ENCODE measurements at regions not wholly inside any gene's neighbourhood (a gene's known extent, or its start where the extent isn't known, plus 50 kb on each side); places are given as distances from the start of the nearest gene placed in this dataset.
A peak's percentile ranks its signal among the peaks of the same experiment; 100 is the strongest.
"Not testable (repeated sequence)": the region's sequence is repeated elsewhere in the genome, so short reads cannot be mapped to it uniquely, and the experiment has no call there.

DNA sequence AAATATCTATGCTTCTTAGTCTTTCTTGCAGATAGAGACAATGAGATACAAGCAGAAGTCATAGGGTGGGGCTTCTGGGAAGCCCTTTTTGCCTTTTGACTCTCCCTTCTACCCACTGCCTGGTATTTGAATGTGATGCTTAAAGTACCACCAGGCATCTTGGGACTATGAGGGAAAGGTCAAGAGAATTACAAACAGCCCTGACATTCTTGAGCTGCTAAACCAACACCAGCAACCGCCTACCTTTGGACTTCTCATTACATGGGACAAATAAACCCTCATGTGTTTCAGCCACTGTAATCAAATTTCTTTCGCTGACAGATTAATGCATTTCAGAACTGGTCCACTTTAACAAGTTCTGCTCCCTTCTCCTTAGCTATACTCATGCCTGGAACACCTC, 112.8 kb downstream of the LUZP4 start:
- DNase-seq (ENCODE audit: low spot score) = no peak

DNA sequence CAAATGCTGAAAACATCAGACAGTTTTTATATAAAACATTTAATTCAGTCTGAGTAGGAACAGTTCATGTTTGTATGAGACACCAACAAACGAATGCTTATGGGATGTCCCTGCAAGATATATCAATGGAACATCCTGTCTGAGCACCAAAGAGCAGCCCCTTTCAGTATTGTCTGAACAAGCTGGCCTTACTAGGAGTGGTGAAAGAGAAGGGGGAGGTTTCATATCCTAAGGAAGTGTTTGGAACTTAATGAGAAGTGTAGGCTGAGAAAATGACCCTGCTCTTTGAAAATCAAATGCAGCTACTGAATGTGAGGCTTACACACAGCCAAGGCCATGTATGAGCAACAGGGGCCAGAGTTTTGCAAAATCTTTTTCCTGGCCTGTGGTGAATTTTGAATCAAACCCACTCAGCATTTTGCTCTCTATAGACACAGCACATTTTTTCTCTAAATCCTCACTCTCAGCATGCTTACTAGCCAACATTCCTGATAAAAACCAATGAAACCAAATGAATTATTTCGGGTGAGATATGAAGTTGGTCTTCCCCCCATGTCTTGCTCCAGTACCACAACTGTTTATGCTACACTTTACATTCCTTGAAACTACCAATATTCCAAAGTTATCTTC, 119.4 kb downstream of the LUZP4 start:
- DNase-seq (ENCODE audit: low spot score) = peak; percentile 3

DNA sequence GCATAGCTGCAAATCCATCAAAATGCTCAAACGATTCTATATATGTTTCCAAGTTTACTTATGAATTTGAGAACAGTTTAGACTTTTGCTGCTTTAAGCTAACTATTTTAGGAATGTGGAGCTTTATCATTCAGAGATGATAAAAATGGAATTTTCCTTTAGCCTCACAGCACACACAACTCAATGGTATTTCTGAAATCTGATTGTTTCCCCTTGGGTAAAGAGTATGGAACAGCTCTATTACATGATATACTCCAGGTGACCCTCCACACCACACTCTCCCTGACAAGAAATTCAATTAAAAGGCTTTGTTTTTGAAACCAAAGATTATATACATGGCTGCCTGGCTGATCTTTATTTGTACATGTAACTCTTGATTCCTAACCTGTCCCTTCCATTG, 120.0 kb downstream of the LUZP4 start:
- DNase-seq (ENCODE audit: low spot score) = no peak

DNA sequence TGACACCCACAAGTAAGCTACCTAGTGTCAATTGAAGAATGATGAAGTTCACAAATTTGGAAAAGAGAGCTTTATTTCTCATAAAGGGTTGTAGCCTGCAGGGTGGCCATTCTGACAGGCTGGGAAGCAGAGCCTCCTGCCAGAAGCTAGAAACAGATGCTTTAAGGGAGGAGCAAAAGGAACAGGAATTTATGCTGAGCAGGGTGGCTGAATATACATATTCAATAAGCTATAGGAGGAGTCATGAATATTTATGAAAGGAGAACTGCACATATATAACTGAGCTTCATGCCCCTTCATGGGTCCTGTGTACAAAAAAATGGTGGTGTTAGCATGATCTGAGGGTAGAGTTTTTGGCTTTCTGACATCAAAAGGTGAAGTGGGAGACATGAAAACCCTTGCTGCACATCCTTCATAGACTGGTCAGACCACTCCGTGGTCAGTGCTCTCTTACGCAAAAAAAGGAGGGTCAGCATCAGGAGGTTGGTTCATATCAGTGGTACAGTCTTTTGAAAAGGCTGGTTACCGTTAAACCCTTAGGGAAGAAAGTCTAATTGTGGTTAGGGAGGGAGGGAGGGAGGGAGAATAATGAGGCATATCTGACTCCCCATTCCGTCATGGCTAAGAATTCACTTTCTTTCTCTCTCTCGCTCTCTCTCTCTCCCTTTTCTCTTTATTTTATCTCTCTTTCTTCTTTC, 121.4 kb downstream of the LUZP4 start:
- no peak for DNase-seq (ENCODE audit: low spot score)

DNA sequence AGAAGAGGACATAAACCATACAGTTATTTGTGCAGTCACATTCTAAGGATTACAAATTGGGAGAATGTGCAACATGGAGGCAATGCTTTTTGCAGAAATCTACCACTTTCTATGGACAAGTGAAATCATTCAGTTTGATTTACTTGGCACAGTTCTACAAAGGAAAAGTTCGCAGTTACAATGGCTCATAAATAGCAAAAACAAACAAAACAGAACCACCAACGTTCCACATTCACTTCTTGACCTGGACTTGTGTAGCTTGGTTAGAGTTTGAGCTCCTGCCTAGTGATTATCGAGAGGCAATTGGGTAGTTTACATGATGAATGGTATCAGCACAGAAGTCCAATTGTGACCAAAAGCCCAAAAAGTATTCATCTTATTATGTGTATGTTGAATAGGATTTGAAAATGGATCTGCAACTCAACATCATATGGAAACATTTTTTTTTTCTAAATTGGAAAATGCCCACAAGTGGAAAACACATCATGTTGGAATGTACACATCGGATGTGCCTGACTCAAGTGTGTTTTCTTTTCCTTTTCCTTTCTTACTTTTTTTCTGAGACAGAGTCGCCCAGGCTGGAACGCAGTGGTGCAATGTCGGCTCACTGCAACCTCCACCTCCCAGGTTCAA, 123.8 kb downstream of the LUZP4 start:
- no peak for DNase-seq (ENCODE audit: low spot score)

DNA sequence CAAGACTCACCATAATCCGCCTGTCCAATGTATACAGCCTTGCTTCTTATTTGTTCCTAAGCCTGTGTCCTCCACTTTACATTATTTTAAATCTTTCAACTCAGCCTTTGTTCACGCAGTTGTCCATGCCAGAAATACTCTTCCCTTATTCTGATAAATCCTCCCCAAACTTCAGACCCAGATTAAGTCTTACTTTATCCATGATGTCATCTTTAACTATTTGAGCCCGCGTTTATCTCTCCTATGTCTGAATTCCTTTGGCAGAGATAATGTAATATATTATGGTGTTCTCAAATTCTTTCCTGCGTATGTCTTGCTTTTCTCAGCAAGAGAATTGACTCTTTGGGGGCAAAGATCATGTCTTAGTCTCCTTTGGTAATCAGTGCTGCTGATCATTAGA, 129.6 kb downstream of the LUZP4 start:
- no peak for DNase-seq (ENCODE audit: low spot score)

DNA sequence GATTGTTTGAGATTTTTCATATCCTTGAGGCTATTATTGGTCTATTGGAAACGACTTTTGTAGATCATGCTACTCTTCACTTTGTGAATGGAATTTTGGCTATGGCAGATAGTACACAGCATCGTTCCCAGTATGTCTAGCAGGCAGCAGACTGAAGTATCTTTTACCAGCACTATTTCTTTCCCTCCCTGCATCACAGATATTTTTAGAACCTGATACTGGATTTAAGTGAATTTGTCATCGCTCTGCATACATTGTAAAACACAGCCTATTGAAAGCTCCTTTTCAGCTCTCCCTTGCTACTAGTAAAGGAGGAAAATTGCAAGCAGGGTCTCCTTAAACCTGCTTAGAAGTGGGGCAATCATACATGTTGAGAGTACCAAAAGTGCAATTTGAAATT, 133.6 kb downstream of the LUZP4 start:
- no peak for DNase-seq (ENCODE audit: low spot score)

DNA sequence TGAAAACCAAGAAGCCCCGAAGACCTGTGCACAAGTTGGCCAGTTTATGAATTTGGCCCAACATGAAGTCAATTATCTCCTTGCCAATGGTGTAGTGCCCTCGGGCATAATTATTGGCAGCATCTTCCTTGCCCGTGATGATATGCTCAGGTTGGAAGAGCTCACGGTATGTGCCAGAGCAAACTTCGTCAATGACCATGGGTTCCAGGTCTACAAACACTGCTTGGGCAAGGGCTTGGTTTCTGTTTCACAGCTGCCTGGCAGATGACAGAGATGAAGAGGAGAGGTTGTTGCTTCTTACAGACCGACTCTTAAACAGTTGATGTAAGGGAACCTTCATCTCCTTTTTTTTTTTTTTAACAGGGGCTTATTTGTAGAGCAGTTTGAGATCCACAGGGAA, 135.6 kb upstream of the PLS3 start:
- no peak for DNase-seq (ENCODE audit: low spot score)

DNA sequence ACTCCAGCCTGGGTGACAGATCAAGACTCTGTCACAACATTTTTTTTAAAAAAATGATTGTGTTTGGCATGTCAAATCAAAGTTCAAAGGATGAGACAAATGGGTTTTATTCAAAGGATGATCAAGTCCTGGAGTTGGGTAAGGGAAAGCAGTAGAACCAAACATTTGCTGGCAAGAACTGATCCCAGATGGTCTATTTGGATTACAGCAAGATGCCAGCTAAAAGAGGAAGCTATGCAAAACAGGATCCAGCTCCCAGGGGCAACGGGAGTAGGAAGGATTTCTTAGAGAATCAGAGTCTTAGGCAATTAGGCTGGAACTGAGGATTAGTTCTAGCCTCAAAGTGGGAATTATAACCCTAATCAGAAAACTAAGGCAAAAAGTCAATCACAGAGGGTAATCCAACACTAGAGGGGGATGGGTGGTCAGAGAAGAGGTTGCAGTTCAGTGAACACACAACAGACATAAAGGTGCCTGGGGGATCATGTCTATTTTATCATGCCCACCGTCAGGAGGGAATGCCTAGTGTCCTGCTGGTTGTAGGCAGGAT, 133.0 kb upstream of the PLS3 start:
- DNase-seq (ENCODE audit: low spot score) = no peak

DNA sequence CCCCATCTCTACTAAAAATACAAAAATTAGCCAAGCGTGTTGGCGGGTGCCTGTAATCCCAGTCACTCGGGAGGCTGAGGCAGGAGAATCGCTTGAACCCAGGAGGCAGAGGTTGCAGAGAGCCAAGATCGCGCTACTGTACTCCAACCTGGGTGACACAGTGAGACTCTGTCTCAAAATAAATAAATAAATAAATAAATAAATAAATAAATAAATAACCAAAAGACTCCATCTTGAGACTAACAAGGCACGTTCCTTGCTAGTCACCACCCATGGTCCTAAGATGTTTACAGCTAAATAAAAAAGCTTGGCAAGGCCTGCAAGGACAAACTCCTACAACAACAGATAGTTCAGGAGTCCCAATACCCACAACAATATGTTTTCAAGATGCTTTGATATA, 126.1 kb upstream of the PLS3 start:
- not testable (repeated sequence) for DNase-seq (ENCODE audit: low spot score)

DNA sequence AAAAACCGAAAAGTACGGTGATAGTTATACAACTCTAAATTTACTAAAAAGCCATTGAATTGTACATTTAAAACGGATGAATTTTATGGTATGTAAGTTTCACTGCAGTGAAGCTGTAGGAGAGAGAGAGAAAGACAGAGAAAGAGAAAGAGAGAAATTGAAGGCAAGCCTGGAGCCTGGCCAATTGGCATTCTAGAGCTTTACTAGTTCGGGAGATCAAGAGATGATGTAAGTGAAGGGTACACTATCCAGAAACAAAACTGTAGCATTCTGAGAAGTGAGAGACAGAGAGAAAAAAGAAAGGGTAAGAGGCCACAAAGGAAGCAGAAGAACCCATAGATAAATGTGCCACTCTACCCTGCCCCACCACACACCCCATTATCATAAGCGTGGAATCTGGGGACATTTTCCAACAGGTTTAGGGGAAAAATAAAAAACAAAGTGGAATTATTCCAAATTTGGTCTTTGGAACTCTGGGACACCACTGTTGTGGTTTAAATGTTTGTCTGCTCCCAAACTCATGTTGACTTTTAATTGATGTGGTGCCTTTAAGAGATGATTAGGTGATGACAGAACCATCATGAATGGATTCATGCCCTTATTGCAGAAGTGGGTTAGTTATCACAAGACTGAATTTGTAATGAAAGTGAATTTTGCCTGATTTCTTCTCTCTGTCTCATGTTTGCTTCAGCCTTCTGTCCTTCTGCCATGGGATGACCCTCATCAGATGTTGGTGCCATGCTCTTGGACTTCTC, 123.0 kb upstream of the PLS3 start:
- DNase-seq (ENCODE audit: low spot score) = no peak

DNA sequence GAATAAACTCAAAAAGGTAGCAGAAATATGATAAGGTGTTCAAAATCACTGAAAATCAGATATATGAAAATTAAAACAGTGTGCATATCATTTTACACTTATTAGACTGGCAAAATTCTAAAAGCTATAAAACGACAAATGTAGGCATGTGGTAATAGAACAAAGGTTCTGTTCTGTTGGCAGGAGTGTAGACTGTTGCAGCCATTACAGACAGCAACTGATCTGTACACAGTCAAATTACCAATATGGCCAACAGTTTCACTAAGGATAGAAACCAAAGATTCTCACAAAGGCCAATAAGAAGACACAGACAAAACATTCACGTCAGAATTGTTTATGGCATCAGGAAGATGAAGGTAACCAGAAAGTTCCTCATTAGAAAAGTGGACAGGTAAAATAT, 112.8 kb upstream of the PLS3 start:
- no peak for DNase-seq (ENCODE audit: low spot score)

DNA sequence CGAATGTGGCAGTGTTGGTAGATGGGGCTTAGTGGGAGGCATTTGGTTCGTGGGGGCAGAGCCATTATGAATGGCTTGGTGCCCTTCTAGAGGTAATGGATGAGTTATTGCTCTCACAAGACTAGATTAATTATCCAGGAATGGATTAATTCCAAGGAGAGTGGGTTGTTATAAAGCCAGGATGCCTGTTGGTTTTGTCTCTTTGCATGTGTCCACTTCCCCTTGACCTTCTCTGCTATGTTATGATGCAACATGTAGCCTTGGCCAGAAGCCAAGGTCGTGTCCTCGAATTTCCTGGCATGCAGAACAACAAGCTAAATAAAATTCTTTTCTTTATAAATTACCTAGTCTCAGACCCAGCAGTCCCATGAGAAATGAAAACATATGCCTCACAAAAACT, 111.2 kb upstream of the PLS3 start:
- no peak for DNase-seq (ENCODE audit: low spot score)

DNA sequence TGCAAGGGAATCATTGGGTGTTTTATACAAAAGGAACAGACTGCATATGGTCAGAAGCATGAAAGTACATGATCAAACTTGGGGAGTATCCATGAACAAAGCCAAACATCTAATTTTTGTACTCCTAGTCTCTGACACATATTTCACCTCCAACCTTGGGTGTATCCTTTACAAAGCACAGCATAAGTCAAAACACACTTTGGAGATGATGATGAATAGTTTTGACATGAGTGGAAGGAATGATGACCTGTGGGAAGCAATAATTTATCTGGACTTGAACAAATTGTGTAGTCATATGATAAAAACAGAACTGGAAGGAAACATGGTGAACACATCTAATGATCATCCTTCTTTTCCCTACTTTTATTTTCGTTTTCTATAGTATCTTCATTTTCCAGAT, 108.7 kb upstream of the PLS3 start:
- DNase-seq (ENCODE audit: low spot score) = no peak

DNA sequence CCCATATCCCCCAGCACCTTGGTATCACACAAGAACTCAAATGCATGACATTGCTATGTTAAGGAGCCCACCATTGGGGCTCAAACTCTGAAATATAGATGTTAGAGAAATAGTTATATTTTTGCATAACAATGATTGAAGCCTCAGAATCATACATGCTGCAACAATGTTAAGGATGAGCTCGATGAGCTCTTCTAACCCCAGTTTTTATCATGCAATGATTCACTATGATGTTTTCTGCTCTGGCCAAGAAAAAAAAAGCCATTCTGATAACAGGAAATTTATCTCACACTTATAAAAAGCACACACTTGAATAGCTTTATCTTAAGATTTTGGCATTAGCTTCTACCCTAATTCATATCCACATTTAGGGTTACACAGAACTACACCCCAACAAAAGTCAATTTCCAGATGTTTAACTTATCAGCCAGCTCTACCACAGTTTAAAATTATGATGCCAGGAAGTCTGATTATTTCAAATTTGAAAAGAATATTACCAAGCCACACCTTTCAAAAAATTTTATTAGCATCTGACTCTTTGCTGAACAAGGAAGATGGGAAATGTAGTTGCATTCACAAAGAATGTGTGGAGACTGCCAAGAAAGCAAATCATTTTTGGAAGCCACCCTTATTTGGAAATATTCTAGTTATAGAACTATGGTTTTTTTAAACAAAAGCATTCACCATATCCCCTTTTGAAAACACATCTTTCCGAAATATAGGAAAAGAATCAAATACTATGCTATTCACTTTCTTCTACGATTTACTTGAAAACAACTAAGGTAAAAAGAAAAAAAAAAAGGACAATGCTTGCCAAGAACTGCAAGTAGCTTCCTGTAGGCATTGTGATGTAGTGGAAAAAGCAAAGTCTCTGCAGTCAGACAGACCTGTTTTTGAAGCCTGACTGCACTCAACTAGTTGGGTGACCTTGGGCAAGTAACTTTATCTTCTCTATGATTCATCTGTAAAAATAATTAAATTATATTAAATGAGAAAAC, 100.8 kb upstream of the PLS3 start:
- peak; percentile 34 for DNase-seq (ENCODE audit: low spot score)

DNA sequence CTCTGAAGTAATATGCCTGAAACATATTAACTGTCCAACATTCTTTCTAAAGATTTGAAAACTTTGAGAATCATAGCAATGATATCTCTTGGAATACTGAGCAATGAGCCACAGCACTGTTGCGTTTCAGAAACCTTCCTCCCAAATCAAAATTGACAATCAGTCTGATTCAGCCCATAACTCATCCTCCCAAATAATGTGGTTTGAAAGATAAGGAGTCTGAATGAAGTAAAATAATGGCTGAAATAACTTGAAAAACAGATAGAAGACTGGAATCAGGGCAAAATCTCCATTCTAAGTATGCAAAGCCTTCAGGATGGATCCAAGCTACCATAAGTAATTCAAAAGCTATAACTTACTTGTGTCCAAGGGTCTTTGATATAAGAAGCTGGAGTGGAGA, 98.6 kb upstream of the PLS3 start:
- DNase-seq (ENCODE audit: low spot score) = no peak

DNA sequence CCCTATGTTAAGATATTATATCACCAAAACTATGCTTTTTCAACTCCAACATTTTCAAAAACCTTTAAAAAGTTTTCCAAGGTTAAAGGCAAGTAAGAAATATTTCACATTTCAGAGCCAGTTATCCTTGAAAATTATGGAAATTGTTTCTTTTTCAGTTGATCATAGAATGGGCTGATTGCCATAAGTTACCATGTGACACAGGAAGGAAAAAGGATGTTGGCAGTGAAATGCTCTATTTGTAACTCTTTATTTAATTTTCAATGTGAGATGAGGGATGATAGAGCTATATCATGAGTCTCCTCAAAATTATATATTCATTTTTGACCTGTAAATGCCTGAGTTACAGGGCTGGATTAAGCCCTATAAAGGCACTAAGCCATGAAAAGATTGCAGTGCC, 93.0 kb upstream of the PLS3 start:
- no peak for DNase-seq (ENCODE audit: low spot score)

DNA sequence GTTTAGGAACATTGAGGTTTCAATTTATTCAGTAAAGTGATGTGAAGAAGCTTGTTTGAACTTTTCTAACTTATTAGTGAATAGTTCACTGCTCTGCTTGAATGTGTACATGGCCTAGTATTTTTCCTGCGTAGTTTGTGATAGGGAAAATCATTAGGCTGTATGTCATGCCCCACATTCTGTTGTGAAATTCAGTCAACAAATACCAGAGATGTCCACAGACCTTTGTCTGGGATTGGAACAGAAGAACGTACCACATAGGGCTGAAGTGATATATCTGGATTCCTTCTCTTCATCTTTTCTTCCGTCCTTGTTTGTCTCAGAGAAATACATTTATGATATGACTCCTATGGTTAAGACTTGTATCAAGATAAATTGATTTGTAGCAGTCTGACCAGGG, 88.8 kb upstream of the PLS3 start:
- DNase-seq (ENCODE audit: low spot score) = no peak

DNA sequence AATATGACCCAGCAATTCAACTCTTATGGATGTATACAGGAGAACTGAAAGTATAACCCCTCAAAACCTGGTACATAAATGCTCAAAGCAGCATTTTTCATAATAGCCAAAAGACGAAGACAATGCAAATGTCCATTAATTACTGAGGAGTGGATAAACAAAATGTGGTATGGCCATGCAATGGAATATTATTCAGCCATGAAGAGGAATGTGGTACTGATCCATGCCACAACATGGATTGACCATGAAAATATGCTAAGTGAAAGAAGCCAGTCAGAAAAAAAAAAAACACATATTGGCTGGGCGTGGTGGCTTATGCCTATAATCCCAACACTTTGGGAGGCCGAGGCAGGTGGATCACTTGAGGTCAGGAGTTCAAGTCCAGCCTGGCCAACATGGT, 74.5 kb upstream of the PLS3 start:
- no peak for DNase-seq (ENCODE audit: low spot score)

DNA sequence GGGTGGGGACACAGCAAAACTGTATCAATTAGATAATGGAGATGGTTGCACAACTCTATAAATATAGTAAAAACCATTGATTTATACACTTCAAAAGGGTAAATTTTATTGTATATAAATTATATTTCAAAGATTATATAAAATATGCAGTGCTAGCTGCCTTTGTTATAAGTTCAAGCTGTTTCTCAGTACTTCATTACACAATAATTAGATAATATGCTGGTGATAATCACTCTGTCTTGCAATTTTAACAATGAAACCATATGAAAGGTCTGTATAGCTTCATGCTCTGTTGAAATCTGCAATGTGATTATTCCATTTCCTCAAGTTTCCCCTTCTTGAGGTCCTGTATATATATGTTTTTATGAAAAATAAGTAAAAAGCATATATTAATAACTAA, 73.4 kb upstream of the PLS3 start:
- no peak for DNase-seq (ENCODE audit: low spot score)

DNA sequence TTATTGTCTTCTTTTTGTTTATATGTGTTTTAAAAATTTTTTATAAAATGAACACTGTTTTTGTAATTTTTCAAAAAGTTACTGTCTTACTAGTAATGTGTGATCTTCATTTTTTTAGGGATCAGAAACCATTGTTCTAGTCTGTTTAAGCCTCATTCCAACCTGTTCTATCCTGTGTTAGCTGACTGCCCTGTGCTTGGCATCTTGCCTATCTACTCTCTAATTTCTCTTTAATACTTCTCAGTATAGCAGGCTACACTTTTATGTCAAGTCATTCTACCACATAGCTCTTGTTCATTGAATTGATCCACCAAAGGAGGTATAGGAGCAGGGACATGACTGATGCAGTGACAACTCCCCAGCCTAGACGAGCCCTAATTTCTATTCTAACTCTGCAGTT, 70.2 kb upstream of the PLS3 start:
- no peak for DNase-seq (ENCODE audit: low spot score)

DNA sequence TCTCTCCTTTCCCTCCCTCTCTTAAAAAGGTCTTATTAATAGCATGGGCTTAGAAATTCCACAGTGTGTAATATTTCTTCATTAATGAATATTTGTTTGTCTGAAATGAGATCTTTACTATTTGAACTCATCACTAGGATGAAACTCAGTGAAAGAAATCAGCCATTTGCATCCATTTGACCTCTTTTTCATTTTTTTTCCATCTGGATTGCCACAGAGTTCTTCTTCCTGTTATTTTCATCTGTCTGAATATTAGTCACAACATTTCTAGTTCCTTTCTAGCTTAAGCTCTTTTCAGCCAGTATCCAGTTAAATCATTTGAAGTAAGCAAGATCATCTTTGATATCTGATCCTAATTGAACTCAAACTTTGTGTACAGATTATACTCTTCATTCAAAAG, 69.2 kb upstream of the PLS3 start:
- no peak for DNase-seq (ENCODE audit: low spot score)
